GM06990 (cell line): ENCODE measurements at regions not wholly inside any gene's neighbourhood (a gene's known extent, or its start where the extent isn't known, plus 50 kb on each side); places are given as distances from the start of the nearest gene placed in this dataset.
A peak's percentile ranks its signal among the peaks of the same experiment; 100 is the strongest.
"Not testable (repeated sequence)": the region's sequence is repeated elsewhere in the genome, so short reads cannot be mapped to it uniquely, and the experiment has no call there.

Source experiments
- DNase-seq: peaks from one replicate; pipeline ENCODE4 v3.0.0-alpha.2; 2011; ENCODE audit not compliant: insufficient read length; ENCODE audit errors: extremely low read depth
- H3K27me3 ChIP-seq: replicated peaks from 2 replicates; pipeline ENCODE4 v1.6.0; 2011; ENCODE audit warnings: low read length; ENCODE audit not compliant: control insufficient read depth, insufficient read depth
- H3K36me3 ChIP-seq: 2 replicates; pipeline ENCODE4 v1.5.1; 2011; ENCODE audit warnings: low read length; ENCODE audit not compliant: control insufficient read depth, insufficient read depth
- H3K4me3 ChIP-seq: replicated peaks from 2 replicates; pipeline ENCODE4 v1.5.1; 2011; ENCODE audit warnings: low read depth, mild to moderate bottlenecking, control low read depth, low read length
- CTCF ChIP-seq: IDR thresholded peaks from 2 replicates; pipeline ENCODE4 v1.5.1; 2011; ENCODE audit warnings: low read length, control low read depth, mild to moderate bottlenecking, inconsistent platforms; ENCODE audit not compliant: insufficient read depth, poor library complexity, severe bottlenecking

DNA sequence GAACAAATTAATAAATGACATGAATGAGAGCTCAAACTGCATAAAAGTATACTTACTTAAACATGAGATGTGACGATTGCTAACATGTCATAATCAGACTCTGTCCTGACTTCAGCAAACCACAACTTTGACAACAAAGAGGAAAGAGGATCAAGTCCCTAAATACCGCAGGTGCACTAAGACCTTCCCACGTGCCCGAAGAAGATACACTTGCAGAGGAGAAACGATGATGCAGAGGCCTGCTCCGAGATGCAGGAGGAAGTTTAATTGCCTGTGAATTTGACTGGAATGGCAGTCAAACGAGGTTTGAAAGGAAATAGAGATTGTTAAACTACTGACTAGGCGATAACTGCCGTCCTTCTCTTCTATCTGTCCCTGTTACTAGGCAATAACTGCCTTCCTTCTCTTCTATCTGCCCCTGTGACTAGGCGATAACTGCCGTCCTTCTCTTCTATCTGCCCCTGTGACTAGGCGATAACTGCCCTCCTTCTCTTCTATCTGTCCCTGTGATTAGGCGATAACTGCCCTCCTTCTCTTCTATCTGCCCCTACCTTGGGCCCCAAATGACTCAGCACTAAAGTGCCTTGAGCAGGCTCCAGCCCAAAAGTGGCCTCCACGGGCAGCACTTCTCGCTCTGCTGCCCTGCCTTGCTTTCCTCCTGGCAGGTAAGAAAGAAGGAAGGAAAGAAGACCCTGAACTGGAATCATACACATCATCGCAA, 2226.0 kb upstream of the DEFB115 start:
- not testable (repeated sequence) for H3K36me3 ChIP-seq, DNase-seq, H3K27me3 ChIP-seq, H3K4me3 ChIP-seq

DNA sequence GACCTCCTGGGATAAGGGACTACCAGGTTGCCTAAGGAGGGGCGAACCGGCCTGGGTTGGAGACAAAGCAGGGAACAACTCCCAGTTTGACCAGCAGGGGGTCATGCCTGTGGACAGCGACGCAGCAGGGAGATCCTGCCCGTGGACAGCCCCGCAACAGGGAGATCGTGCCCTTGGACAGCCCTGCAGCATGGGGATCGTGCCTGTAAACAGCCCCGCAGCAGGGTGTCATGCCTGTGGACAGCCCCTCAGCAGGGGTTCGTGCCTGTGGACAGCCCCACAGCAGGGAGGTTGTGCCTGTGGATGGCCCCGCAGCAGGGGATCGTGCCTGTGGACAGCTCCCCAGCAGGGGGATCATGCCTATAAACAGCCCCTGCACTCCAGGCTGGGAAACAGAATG, 2213.2 kb upstream of the DEFB115 start:
- not testable (repeated sequence) for DNase-seq, H3K4me3 ChIP-seq, H3K36me3 ChIP-seq, H3K27me3 ChIP-seq

DNA sequence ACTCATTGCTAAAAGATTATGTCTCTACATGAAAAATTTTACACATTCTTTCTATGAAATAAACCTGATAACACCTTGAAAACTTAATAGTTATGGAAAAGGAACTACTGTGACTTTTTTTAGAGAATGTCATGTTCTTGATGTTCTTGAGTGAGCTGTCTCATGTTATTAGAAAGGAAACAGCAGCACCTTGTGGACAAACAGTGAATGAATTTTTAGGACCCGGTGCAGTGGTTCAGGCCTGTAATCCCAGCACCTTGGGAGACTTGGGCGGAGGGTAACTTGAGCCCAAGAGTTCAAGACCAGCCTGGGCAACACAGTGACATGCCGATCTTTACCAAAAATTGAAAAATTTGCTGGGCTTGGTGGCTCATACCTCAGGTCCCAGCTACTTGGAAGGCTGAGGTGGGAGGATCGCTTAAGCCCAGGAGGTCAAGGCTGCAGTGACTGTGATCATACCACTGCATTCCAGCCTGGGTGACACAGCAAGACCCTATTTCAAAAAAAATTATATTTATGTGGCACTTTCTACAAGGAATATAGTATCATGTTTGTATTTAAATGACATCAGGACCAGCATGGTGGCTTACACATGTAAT, 2207.4 kb upstream of the DEFB115 start:
- peak; percentile 26 for TF ChIP-seq CTCF
- H3K36me3 ChIP-seq, H3K27me3 ChIP-seq, H3K4me3 ChIP-seq, DNase-seq: not testable (repeated sequence)

GRCh38 chr20:29057866-29058484, 2199.5 kb upstream of the DEFB115 start:
- H3K36me3 ChIP-seq, H3K4me3 ChIP-seq, DNase-seq, H3K27me3 ChIP-seq: not testable (repeated sequence)
- peak; percentile 56 for TF ChIP-seq CTCF

GRCh38 chr20:29062451-29062850, 2195.0 kb upstream of the DEFB115 start:
- H3K27me3 ChIP-seq, DNase-seq, H3K36me3 ChIP-seq, H3K4me3 ChIP-seq: not testable (repeated sequence)

DNA sequence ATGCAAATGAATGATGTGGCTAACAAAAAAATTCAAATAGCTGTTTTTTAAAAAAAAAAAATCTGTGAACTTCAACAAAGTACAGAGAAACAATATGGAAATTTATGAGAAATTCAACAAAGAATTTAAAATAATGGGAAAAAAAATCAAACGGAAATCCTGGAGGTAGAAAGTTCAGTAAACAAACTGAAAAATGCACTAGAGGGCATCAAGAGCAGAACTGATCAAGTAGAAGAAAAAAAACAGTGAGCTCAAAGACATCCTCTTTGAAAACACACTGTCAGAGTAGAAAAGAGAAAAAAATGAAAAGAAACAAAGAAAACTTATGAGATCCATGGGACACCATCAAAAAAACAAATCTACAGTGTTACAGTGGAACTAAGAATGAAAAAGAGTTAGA, 2191.1 kb upstream of the DEFB115 start:
- DNase-seq, H3K36me3 ChIP-seq, H3K27me3 ChIP-seq, H3K4me3 ChIP-seq: not testable (repeated sequence)

DNA sequence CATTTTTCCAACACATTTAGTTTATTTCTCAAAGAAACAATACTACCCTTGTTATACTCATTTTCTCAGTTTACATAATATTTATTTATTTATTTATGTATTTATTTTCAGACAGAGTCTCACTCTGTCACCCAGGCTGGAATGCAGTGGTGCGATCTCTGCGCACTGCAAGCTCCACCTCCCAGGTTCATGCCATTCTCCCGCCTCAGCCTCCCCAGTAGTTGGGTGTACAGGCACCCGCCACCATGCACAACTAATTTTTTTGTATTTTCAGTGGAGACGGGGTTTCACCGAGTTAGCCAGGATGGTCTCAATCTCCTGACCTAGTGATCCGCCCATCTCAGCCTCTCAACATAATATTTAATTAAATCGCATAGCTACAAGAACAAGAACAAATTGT, 2183.8 kb upstream of the DEFB115 start:
- DNase-seq, H3K4me3 ChIP-seq, H3K36me3 ChIP-seq, H3K27me3 ChIP-seq: not testable (repeated sequence)

DNA sequence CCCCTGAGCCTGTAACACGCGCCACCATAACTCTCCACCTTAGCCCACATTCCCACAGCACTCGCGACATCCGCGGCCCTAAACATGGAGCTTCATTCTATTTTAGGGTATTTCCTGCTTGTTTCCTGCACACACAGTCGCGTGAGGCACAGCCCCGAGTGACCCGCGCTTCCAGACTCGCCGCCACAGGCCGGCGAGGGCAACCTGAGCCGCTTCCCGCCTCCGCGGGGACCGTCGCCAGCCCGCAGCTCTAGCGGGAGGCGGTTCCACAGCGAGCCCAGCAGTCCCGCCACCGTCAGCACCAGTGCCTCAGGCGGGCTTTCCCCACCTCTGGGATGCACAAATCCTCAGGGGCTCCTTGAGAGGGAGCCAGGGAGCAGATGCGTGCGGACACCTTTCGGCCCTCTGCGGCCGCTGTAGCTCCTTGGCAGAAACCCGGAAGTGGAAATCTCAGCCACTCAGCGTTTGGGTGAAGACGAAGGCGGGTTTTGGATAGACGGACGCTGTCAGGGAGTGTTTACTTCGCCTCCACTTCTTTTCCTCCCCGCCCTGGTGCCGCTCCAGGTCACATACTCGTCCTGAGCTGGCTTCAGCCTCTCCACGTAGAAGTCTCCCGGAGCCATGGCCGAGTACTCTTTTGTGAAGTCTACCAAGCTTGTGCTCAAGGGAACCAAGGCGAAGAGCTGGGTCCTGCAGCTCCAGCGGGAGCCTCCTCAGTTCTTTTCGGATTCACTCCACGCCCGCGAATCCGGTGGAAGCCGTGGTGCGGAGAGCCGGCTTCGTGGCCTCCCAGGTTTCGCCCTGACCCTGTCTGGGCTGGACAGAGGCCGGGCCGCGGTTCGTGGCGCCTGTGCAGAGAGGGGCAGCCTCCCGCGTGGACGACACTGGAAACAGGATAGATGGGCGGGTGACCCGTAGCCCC, 2177.4 kb upstream of the DEFB115 start:
- H3K4me3 ChIP-seq: no peak overlapping the region
- H3K27me3 ChIP-seq: no peaks in the 10 kb centered on the region
- H3K36me3 ChIP-seq: no peaks in the 10 kb centered on the region
- DNase-seq: no peak
- TF ChIP-seq CTCF: no peak

GRCh38 chr20:29081712-29082111, 2175.8 kb upstream of the DEFB115 start:
- H3K4me3 ChIP-seq, DNase-seq, H3K36me3 ChIP-seq: not testable (repeated sequence)

More at GRCh38 chr20:29081712-29082111, 2175.8 kb upstream of the DEFB115 start:
- H3K27me3 ChIP-seq: not testable (repeated sequence)
